ENCODE measurements at regions not wholly inside any gene's neighbourhood (a gene's known extent, or its start where the extent isn't known, plus 50 kb on each side); places are given as distances from the start of the nearest gene placed in this dataset.
"Not testable (repeated sequence)": the region's sequence is repeated elsewhere in the genome, so short reads cannot be mapped to it uniquely, and the experiment has no call there.

GRCh38 chr3:95343228-95343627 lies 1280.4 kb downstream of the NSUN3 start:
- 52 to 66% methylated on average over 4 of the region's 4 CpGs for WGBS, 2 donors
- H3K36me3 ChIP-seq, result no peaks in the 10 kb centered on the region

DNA sequence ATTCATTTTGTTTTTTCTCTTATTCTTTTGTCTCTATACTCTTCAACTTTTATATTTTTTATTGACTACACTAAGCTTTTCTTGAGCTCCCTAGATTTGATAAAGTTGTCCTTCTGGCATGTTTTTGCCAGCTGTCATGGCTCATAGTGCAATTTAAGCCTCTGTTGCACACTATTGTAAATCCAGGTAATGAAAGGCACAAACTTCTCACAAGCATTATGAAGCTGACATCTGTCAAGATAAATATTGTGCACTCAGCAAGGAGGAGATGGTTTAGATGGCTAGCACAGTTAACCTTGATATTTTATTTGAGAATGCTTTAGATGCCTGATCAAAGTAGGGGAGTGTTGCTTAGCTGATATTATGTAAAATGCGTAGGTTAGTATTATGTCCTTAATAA lies 1280.9 kb downstream of the NSUN3 start:
- DNase-seq (no peak), ATAC-seq (no peak)
- H3K4me3 ChIP-seq, result no peak overlapping the region
- intact Hi-C loops (cut with DNase I), result no loop called here
- WGBS, 2 donors, result 91 to 92% methylated on average over 1 of the region's 1 CpG
- no peak overlapping the region for H3K27ac ChIP-seq
- no peaks in the 10 kb centered on the region for H3K4me1 ChIP-seq
- no peak for TF ChIP-seq CTCF (IDR thresholded peaks at IDR 0.05)
- H3K36me3 ChIP-seq, result no peaks in the 10 kb centered on the region
- H3K27me3 ChIP-seq, result no peaks in the 10 kb centered on the region
- no peaks in the 10 kb centered on the region for H3K9me3 ChIP-seq

More at GRCh38 chr3:95343228-95343627, 1280.4 kb downstream of the NSUN3 start:
- no peak overlapping the region for H3K27ac ChIP-seq
- H3K9me3 ChIP-seq, result no peaks in the 10 kb centered on the region
- no peak for TF ChIP-seq CTCF (IDR thresholded peaks at IDR 0.05)
- ATAC-seq (no peak), DNase-seq (no peak)
- H3K4me3 ChIP-seq, result no peak overlapping the region
- H3K4me1 ChIP-seq, result no peaks in the 10 kb centered on the region
- H3K27me3 ChIP-seq, result no peaks in the 10 kb centered on the region
- intact Hi-C loops (cut with DNase I), result no loop called here

GRCh38 chr3:95347936-95348335 lies 1285.1 kb downstream of the NSUN3 start:
- H3K27ac ChIP-seq; DNase-seq; ATAC-seq; H3K4me1 ChIP-seq; H3K9me3 ChIP-seq; H3K4me3 ChIP-seq; H3K36me3 ChIP-seq; H3K27me3 ChIP-seq; intact Hi-C loops (cut with DNase I): not testable (repeated sequence)
- 60 to 64% methylated on average over 4 of the region's 4 CpGs for WGBS, 2 donors

- no peak for TF ChIP-seq CTCF (IDR thresholded peaks at IDR 0.05)
- Histone ChIP-seq H3K36me3 (no peaks in the 10 kb centered on the region), H3K4me1 (no peaks in the 10 kb centered on the region), H3K4me3 (no peak overlapping the region), H3K27me3 (no peaks in the 10 kb centered on the region), H3K27ac (no peak overlapping the region), H3K9me3 (peaks cover 0 to 2% (median 0%) of the 10 kb centered on the region in 11 donors)
- 87 to 88% methylated on average over 3 of the region's 3 CpGs for WGBS, 2 donors
- DNase-seq (no peak), ATAC-seq (no peak)
- intact Hi-C loops (cut with DNase I), result no loop called here
Observed at GRCh38 chr3:95348879-95349278, 1286.0 kb downstream of the NSUN3 start.

- H3K27me3 ChIP-seq, result no peaks in the 10 kb centered on the region
- 71 to 79% methylated on average over 4 of the region's 4 CpGs for WGBS, 2 donors
- H3K27ac ChIP-seq, result no peak overlapping the region
- no peak overlapping the region for H3K4me3 ChIP-seq
- ATAC-seq, result no peak
- no peaks in the 10 kb centered on the region for H3K36me3 ChIP-seq
- intact Hi-C loops (cut with DNase I), result no loop called here
- H3K4me1 ChIP-seq, result no peaks in the 10 kb centered on the region
- H3K9me3 ChIP-seq, result peaks cover 0 to 2% (median 0%) of the 10 kb centered on the region in 11 donors
- TF ChIP-seq CTCF (IDR thresholded peaks at IDR 0.05), result no peak
- no peak for DNase-seq
Observed at GRCh38 chr3:95350049-95350448, 1287.2 kb downstream of the NSUN3 start.

All from heart right ventricle (tissue), 16 donors.